Progenitor cell of endocrine pancreas (in vitro differentiated cells): ENCODE measurements at regions not wholly inside any gene's neighbourhood (a gene's known extent, or its start where the extent isn't known, plus 50 kb on each side); places are given as distances from the start of the nearest gene placed in this dataset.

Experiments used
- DNase-seq: peaks from one replicate; pipeline ENCODE4 v3.0.0; 2021; ENCODE audit warnings: low spot score; ENCODE audit not compliant: unreplicated experiment
- H3K27ac Mint-ChIP-seq: 2 replicates; pipeline ENCODE4 v1.8.0; 2021; ENCODE audit warnings: mild to moderate bottlenecking, moderate library complexity, mixed read lengths
- H3K27me3 Mint-ChIP-seq: 2 replicates; pipeline ENCODE4 v1.8.0; 2021; ENCODE audit warnings: mixed read lengths
- H3K36me3 Mint-ChIP-seq: 2 replicates; pipeline ENCODE4 v1.8.0; 2022; ENCODE audit warnings: mixed read lengths; ENCODE audit not compliant: insufficient read depth
- H3K4me1 Mint-ChIP-seq: 2 replicates; pipeline ENCODE4 v1.8.0; 2021; ENCODE audit warnings: low read depth, mixed read lengths
- H3K4me3 Mint-ChIP-seq: 2 replicates; pipeline ENCODE4 v1.8.0; 2021; ENCODE audit warnings: low read depth, mild to moderate bottlenecking, moderate library complexity, mixed read lengths
- H3K9me3 Mint-ChIP-seq: 2 replicates; pipeline ENCODE4 v1.8.0; 2021; ENCODE audit warnings: low read depth, mixed read lengths
- TF ChIP-seq, protein P1 (sequence below): fragments of 200-600 bp; sonication (generic); IDR thresholded peaks from one replicate; pipeline ENCODE4 v1.5.0; 2021; ENCODE audit warnings: antibody characterized with exemption, mild to moderate bottlenecking; ENCODE audit not compliant: unreplicated experiment

DNA sequence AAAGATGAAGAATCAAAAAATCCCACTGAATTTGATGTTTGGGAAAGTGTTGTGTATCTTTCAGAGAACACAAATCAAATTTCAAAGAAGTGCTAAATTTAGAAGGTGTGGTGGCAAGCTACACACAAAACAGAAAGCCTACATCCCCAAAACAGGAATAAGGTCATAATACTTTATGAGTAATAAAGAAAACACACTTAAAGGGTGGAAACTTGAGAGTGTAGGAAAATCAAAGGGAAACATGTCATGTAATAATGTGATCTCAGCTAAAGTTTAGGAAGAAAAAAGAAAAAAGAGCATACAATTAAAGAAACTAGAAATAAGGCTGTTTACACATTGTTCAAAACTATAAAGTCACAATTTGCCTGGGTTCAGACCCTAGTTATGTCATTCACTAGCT, 668.7 kb downstream of the PCDH17 start:
- H3K27ac Mint-ChIP-seq: no peak overlapping the region
- no peaks in the 10 kb centered on the region for H3K27me3 Mint-ChIP-seq
- peaks cover 16% of the 10 kb centered on the region for H3K4me1 Mint-ChIP-seq
- TF ChIP-seq, protein P1, sequence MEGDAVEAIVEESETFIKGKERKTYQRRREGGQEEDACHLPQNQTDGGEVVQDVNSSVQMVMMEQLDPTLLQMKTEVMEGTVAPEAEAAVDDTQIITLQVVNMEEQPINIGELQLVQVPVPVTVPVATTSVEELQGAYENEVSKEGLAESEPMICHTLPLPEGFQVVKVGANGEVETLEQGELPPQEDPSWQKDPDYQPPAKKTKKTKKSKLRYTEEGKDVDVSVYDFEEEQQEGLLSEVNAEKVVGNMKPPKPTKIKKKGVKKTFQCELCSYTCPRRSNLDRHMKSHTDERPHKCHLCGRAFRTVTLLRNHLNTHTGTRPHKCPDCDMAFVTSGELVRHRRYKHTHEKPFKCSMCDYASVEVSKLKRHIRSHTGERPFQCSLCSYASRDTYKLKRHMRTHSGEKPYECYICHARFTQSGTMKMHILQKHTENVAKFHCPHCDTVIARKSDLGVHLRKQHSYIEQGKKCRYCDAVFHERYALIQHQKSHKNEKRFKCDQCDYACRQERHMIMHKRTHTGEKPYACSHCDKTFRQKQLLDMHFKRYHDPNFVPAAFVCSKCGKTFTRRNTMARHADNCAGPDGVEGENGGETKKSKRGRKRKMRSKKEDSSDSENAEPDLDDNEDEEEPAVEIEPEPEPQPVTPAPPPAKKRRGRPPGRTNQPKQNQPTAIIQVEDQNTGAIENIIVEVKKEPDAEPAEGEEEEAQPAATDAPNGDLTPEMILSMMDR: no peak
- no peak overlapping the region for H3K4me3 Mint-ChIP-seq
- H3K9me3 Mint-ChIP-seq: no peaks in the 10 kb centered on the region
- H3K36me3 Mint-ChIP-seq: no peaks in the 10 kb centered on the region
- no peak for DNase-seq

DNA sequence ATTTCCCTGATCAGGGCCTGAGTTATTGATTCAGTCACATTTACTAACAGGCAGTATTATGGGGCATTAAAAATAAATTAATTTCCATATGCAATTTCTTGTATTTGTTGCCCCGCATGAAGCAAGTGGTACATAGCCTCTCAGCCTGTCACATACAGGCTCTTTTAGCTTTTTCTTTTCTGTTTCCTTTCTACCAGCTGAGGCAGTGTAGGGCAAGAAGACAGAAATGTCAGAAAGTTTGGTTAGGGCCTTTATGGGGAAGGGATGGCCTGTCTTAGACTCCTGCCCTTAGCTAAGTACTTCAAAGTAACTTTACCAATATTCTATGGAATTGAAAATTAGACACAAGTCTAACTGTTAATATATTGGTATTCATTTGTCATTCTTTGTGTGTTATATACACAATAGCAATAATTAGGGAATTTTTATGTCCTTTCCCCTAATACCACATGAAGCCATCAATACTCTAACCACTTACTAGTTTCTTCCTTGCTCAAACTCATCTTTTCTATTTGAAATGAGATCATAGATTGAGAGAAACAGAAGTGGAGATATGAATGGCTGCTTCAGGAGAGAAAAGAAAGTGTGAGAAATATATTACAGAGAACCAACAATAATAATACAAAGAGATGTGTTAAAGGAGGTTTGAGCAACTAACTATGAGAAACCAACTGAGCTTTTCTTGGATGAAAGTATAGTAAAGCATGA, 669.6 kb downstream of the PCDH17 start:
- no peaks in the 10 kb centered on the region for H3K9me3 Mint-ChIP-seq

DNA sequence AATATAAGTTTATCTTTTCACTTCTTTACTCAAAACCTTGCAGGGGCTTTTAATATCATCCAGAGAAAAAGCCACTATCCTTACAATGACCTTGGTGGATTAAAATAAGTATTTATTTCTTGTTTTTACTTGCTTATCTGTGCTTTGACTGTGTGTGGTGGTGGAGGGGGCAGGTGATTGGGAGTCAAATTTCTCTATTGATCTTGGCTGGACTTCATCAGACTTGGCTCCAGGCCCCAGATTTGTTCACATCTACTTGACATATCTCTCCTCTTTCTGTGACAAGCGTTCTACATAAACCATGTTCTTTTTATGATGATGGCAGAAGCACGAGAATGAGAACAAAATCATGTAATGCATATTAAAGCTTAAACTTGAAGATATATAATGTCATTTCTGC, 670.8 kb downstream of the PCDH17 start:
- TF ChIP-seq, protein P1: no peak
- peaks cover 6% of the 10 kb centered on the region for H3K4me1 Mint-ChIP-seq
- H3K4me3 Mint-ChIP-seq: no peak overlapping the region
- no peak overlapping the region for H3K27ac Mint-ChIP-seq
- DNase-seq: no peak
- no peaks in the 10 kb centered on the region for H3K9me3 Mint-ChIP-seq
- no peaks in the 10 kb centered on the region for H3K27me3 Mint-ChIP-seq
- H3K36me3 Mint-ChIP-seq: no peaks in the 10 kb centered on the region

More for the DNA sequence above, 669.6 kb downstream of the PCDH17 start:
- TF ChIP-seq, protein P1: no peak
- no peaks in the 10 kb centered on the region for H3K27me3 Mint-ChIP-seq
- no peak overlapping the region for H3K27ac Mint-ChIP-seq
- H3K36me3 Mint-ChIP-seq: no peaks in the 10 kb centered on the region
- H3K4me3 Mint-ChIP-seq: no peak overlapping the region
- no peak for DNase-seq
- H3K4me1 Mint-ChIP-seq: peaks cover 16% of the 10 kb centered on the region

GRCh38 chr13:58306062-58306461, 674.5 kb downstream of the PCDH17 start:
- TF ChIP-seq, protein P1: no peak
- no peaks in the 10 kb centered on the region for H3K27me3 Mint-ChIP-seq
- H3K4me1 Mint-ChIP-seq: no peaks in the 10 kb centered on the region

GRCh38 chr13:58313219-58313618, 681.7 kb downstream of the PCDH17 start:
- no peak for DNase-seq
- Mint-ChIP-seq H3K4me3 (no peak overlapping the region), H3K27ac (no peak overlapping the region), H3K9me3 (no peaks in the 10 kb centered on the region), H3K36me3 (peaks cover 1% of the 10 kb centered on the region), H3K4me1 (peaks cover 10% of the 10 kb centered on the region), H3K27me3 (no peaks in the 10 kb centered on the region)
- TF ChIP-seq, protein P1: no peak

More at GRCh38 chr13:58306062-58306461, 674.5 kb downstream of the PCDH17 start:
- Mint-ChIP-seq H3K9me3 (no peaks in the 10 kb centered on the region), H3K27ac (no peak overlapping the region), H3K36me3 (no peaks in the 10 kb centered on the region), H3K4me3 (no peak overlapping the region)
- no peak for DNase-seq
